ENCODE measurements at regions not wholly inside any gene's neighbourhood (a gene's known extent, or its start where the extent isn't known, plus 50 kb on each side); places are given as distances from the start of the nearest gene placed in this dataset.

- RAD21 ChIA-PET (ENCODE audit: low non-redundant PET in 1 of 2, low total read pairs in 2 of 2, uncharacterized antibody in 2 of 2, unreplicated experiment in 2 of 2), result no interaction called here
- DNase-seq (ENCODE audit: low read depth, low spot score) (no peak), ATAC-seq (no peak)
- Histone ChIP-seq H3K27ac (ENCODE audit: low read depth, low read length) (no peak overlapping the region), H3K9ac (ENCODE audit: low read length) (no peak overlapping the region), H3K9me3 (ENCODE audit: control insufficient read depth in 1 of 2, insufficient read depth in 1 of 2, low read depth in 1 of 2, low read length in 2 of 2) (no peaks in the 10 kb centered on the region), H2AFZ (ENCODE audit: low read depth, low read length, poor library complexity, severe bottlenecking) (no peak overlapping the region), H3K27me3 (ENCODE audit: insufficient read depth, low read length) (no peaks in the 10 kb centered on the region), H3K79me2 (ENCODE audit: insufficient read depth, low read length) (no peaks in the 10 kb centered on the region), H3K4me1 (ENCODE audit: control insufficient read depth in 1 of 2, insufficient read depth in 2 of 2, low read length in 2 of 2) (no peaks in the 10 kb centered on the region), H3K4me2 (ENCODE audit: low read length) (no peak overlapping the region), H3K9me2 (ENCODE audit: insufficient read depth) (no peaks in the 10 kb centered on the region; the same call in 1 of the 2 replicates), H4K20me1 (ENCODE audit: insufficient read depth) (no peaks in the 10 kb centered on the region), H3K4me3 (replicated peaks in 1 of 2; ENCODE audit: low read depth in 1 of 2, low read length in 2 of 2) (no peak overlapping the region), H3K36me3 (ENCODE audit: control insufficient read depth in 1 of 2, insufficient read depth in 2 of 2, low read length in 2 of 2) (no peaks in the 10 kb centered on the region)
- intact Hi-C loops (cut with micrococcal nuclease), result no loop called here
- POLR2A ChIA-PET, result no interaction called here
- BruUV-seq (replicated peaks), result no TSS peak
- CTCF ChIA-PET, result no interaction called here
- no peak for TF ChIP-seq EGR1 (IDR thresholded peaks at IDR 0.05; ENCODE audit: low read depth)
- TF ChIP-seq SRF (IDR thresholded peaks at IDR 0.05; ENCODE audit: low read depth), result no peak
- no peak for TF ChIP-seq ZFX (IDR thresholded peaks at IDR 0.05)
- TF ChIP-seq YY1 (IDR thresholded peaks at IDR 0.05; ENCODE audit: extremely low read depth, insufficient replicate concordance, low read depth, low read length), result no peak
- TF ChIP-seq TCF7L2 (IDR thresholded peaks at IDR 0.05; ENCODE audit: borderline replicate concordance, extremely low read depth, insufficient read depth, insufficient read length), result no peak
- no peak for TF ChIP-seq ATF3 (IDR thresholded peaks at IDR 0.05)
Measured at GRCh38 chr9:22171691-22172090, 162.6 kb upstream of the CDKN2B start.

GRCh38 chr9:22173908-22174307 is 164.8 kb upstream of the CDKN2B start:
- Histone ChIP-seq H4K20me1 (ENCODE audit: insufficient read depth) (no peaks in the 10 kb centered on the region), H3K4me3 (replicated peaks in 1 of 2; ENCODE audit: low read depth in 1 of 2, low read length in 2 of 2) (no peak overlapping the region), H3K4me1 (ENCODE audit: control insufficient read depth in 1 of 2, insufficient read depth in 2 of 2, low read length in 2 of 2) (no peaks in the 10 kb centered on the region), H3K36me3 (ENCODE audit: control insufficient read depth in 1 of 2, insufficient read depth in 2 of 2, low read length in 2 of 2) (no peaks in the 10 kb centered on the region), H3K27me3 (ENCODE audit: insufficient read depth, low read length) (no peaks in the 10 kb centered on the region), H3K9me2 (ENCODE audit: insufficient read depth) (no peaks in the 10 kb centered on the region; the same call in 1 of the 2 replicates), H2AFZ (ENCODE audit: low read depth, low read length, poor library complexity, severe bottlenecking) (no peak overlapping the region), H3K27ac (ENCODE audit: low read depth, low read length) (no peak overlapping the region), H3K4me2 (ENCODE audit: low read length) (no peak overlapping the region), H3K79me2 (ENCODE audit: insufficient read depth, low read length) (no peaks in the 10 kb centered on the region), H3K9ac (ENCODE audit: low read length) (no peak overlapping the region), H3K9me3 (ENCODE audit: control insufficient read depth in 1 of 2, insufficient read depth in 1 of 2, low read depth in 1 of 2, low read length in 2 of 2) (no peaks in the 10 kb centered on the region)
- intact Hi-C loops (cut with micrococcal nuclease), result no loop called here
- ChIA-PET CTCF (no interaction called here), POLR2A (no interaction called here), RAD21 (ENCODE audit: low non-redundant PET in 1 of 2, low total read pairs in 2 of 2, uncharacterized antibody in 2 of 2, unreplicated experiment in 2 of 2) (no interaction called here)
- DNase-seq (ENCODE audit: low read depth, low spot score), result no peak
- no peak for ATAC-seq
- TF ChIP-seq REST (IDR thresholded peaks at IDR 0.05; ENCODE audit: low read depth) (no peak), EGR1 (IDR thresholded peaks at IDR 0.05; ENCODE audit: low read depth) (no peak), YY1 (IDR thresholded peaks at IDR 0.05; ENCODE audit: extremely low read depth, insufficient replicate concordance, low read depth, low read length) (no peak), ZNF274 (IDR thresholded peaks at IDR 0.05; ENCODE audit: low read depth, low read length) (no peak), SP1 (IDR thresholded peaks at IDR 0.05; ENCODE audit: low read depth) (no peak), CTCF (IDR thresholded peaks at IDR 0.05 in 2 of 3, conservative IDR thresholded peaks at IDR 0.05 in 1 of 3; ENCODE audit: borderline replicate concordance in 1 of 3, insufficient read depth in 1 of 3, low read depth in 2 of 3, low read length in 2 of 3) (no peak)
- no TSS peak for BruUV-seq (replicated peaks)
